ENCODE measurements at regions not wholly inside any gene's neighbourhood (a gene's known extent, or its start where the extent isn't known, plus 50 kb on each side); places are given as distances from the start of the nearest gene placed in this dataset.

- TF ChIP-seq CTCF (IDR thresholded peaks at IDR 0.05) (no peak), TCF7L2 (IDR thresholded peaks at IDR 0.05; ENCODE audit: low read depth, low read length) (no peak), REST (IDR thresholded peaks at IDR 0.05; ENCODE audit: insufficient read depth in 1 of 2, low read depth in 2 of 2, low read length in 1 of 2) (no peak), POLR2AphosphoS5 (IDR thresholded peaks at IDR 0.05; ENCODE audit: low read depth, low read length) (no peak)
Observed at GRCh38 chr11:110852921-110853490, 140.8 kb upstream of the ARHGAP20 start.
